22Rv1 (cell line): ENCODE measurements at regions not wholly inside any gene's neighbourhood (a gene's known extent, or its start where the extent isn't known, plus 50 kb on each side); places are given as distances from the start of the nearest gene placed in this dataset.

Experiments used
- ZFX ChIP-seq: fragments of 450-650 bp; IDR thresholded peaks from 2 replicates; pipeline ENCODE4 v1.6.1; 2017; ENCODE audit warnings: antibody characterized with exemption, borderline replicate concordance
- TF ChIP-seq, protein P1 (sequence below): fragments of 450-650 bp; IDR thresholded peaks from 2 replicates; pipeline ENCODE4 v1.5.1; 2017; ENCODE audit warnings: mild to moderate bottlenecking

DNA sequence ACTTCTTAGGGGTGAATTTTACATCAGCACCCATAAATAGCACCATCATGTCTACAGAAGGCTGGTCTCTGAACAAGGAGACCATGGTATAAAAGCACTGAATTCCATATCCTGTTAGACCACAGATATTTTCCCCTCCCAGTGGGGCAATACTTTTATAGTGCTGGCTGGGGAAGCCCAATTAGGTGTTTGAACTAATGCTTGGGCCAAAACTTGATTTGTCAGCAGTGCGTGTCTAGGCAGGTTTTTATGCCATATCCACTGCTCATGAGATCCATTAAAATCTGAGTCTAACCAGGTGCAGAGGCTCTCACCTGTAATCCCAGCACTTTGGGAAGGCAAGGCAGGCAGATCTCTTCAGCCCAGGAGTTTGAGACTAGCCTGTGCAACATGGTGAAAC is 623.0 kb downstream of the NPHP4 start:
- TF ChIP-seq, protein P1, sequence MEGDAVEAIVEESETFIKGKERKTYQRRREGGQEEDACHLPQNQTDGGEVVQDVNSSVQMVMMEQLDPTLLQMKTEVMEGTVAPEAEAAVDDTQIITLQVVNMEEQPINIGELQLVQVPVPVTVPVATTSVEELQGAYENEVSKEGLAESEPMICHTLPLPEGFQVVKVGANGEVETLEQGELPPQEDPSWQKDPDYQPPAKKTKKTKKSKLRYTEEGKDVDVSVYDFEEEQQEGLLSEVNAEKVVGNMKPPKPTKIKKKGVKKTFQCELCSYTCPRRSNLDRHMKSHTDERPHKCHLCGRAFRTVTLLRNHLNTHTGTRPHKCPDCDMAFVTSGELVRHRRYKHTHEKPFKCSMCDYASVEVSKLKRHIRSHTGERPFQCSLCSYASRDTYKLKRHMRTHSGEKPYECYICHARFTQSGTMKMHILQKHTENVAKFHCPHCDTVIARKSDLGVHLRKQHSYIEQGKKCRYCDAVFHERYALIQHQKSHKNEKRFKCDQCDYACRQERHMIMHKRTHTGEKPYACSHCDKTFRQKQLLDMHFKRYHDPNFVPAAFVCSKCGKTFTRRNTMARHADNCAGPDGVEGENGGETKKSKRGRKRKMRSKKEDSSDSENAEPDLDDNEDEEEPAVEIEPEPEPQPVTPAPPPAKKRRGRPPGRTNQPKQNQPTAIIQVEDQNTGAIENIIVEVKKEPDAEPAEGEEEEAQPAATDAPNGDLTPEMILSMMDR, result no peak
- TF ChIP-seq ZFX, result no peak
